ENCODE measurements at regions not wholly inside any gene's neighbourhood (a gene's known extent, or its start where the extent isn't known, plus 50 kb on each side); places are given as distances from the start of the nearest gene placed in this dataset.
"Not testable (repeated sequence)": the region's sequence is repeated elsewhere in the genome, so short reads cannot be mapped to it uniquely, and the experiment has no call there.

DNA sequence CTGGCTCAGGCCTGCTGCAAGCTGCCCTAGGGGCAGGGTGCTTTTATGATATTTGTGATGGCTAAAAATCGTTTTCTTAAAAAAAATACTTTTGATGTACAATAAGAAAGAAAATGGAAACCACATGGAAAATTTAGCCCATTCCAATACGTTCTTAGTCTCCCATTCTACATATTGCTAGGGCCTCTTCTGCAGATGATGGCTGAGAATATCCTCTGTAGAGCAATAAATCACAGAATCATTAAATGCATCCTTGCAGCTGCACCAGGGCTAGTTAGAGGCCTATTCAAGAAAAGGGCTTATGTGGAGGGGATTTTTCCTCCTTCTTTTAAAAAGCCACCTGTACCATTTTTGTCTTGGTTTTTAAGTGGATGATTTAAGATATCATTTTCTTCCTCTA, 97.6 kb upstream of the C1GALT1C1 start:
- DNase-seq (ENCODE audit: extremely low read depth in 1 of 11, low read depth in 9 of 11, low spot score in 4 of 11), result no peak

DNA sequence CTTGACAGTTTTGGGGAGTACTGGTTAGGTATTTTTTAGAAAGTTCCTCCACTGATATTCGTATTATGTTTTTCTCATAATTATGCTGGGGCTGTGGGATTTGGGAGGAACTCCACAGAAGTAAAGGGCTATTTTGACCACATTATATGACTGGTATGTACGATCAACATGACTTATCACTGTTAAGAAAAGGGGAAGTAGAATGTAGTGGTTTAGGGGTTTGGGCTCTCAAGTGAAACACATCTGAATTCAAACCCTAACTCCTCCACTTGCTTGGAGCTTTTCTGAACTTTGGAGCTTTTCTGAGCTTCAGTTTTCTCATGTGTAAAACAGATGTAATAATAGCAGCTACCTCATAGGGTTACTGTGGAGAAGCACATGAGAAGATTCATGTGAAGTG, 96.4 kb upstream of the C1GALT1C1 start:
- no peak for DNase-seq (ENCODE audit: extremely low read depth in 1 of 11, low read depth in 9 of 11, low spot score in 4 of 11)

GRCh38 chrX:120725874-120726273, 96.0 kb upstream of the C1GALT1C1 start:
- DNase-seq (ENCODE audit: extremely low read depth in 1 of 11, low read depth in 9 of 11, low spot score in 4 of 11), result no peak

- no peak for DNase-seq (ENCODE audit: extremely low read depth in 1 of 11, low read depth in 9 of 11, low spot score in 4 of 11)
Observed at GRCh38 chrX:120719622-120720021, 89.8 kb upstream of the C1GALT1C1 start.

DNA sequence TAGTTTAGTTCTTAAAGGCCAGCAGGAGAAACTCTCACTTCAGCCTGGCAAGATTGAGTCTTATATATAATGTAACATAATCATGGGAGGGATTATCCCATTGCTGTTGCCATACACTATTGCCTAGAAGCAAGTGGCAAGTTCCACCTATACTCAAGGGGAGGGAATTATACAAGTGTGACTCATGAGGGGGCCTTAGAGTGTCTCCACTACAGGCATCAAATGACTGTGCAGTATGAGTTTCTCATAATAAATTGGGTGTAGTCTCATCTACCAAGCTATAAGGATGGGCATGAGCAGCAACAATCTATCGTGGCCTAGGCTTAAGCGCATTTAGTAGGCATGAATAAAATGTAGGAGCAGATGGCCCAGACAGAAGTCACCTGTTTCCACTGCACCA, 89.1 kb upstream of the C1GALT1C1 start:
- no peak for DNase-seq (ENCODE audit: extremely low read depth in 1 of 11, low read depth in 9 of 11, low spot score in 4 of 11)

- DNase-seq (ENCODE audit: extremely low read depth in 1 of 11, low read depth in 9 of 11, low spot score in 4 of 11), result not testable (repeated sequence)
Observed at GRCh38 chrX:120702337-120702736, 72.5 kb upstream of the C1GALT1C1 start.

DNA sequence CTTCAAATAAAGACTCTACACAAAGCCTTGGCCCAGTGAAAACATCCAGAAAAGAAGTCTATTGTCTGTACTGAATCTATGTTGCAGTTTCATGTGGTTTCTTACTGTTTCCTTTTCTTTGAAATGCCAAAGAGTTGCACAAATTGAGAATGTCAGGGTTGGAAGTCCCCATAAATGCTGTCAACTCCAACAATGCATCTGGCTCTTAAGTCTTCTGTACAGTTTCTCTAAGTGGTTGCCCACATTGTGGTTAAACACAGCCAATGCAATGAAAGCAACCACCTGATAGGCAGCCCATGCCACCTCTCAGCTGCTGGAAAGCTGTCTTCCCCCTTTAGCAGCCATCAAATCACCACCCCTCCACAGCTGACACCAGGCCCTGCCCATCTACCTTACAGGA, 67.2 kb upstream of the C1GALT1C1 start:
- no peak for DNase-seq (ENCODE audit: extremely low read depth in 1 of 11, low read depth in 9 of 11, low spot score in 4 of 11)

- no peak for DNase-seq (ENCODE audit: extremely low read depth in 1 of 11, low read depth in 9 of 11, low spot score in 4 of 11)
Observed at GRCh38 chrX:120692319-120692718, 62.5 kb upstream of the C1GALT1C1 start.

GRCh38 chrX:120690941-120691340, 61.1 kb upstream of the C1GALT1C1 start:
- no peak for DNase-seq (ENCODE audit: extremely low read depth in 1 of 11, low read depth in 9 of 11, low spot score in 4 of 11)

- no peak for DNase-seq (ENCODE audit: extremely low read depth in 1 of 11, low read depth in 9 of 11, low spot score in 4 of 11)
Observed at GRCh38 chrX:120690344-120690743, 60.5 kb upstream of the C1GALT1C1 start.

GRCh38 chrX:120680090-120680489, 50.2 kb upstream of the C1GALT1C1 start:
- no peak for DNase-seq (ENCODE audit: extremely low read depth in 1 of 11, low read depth in 9 of 11, low spot score in 4 of 11)

Data from renal cortex interstitium (tissue), 11 donors.